ENCODE measurements at regions not wholly inside any gene's neighbourhood (a gene's known extent, or its start where the extent isn't known, plus 50 kb on each side); places are given as distances from the start of the nearest gene placed in this dataset.

- DNase-seq: no peak
- intact Hi-C loops (cut with DNase I): no loop called here
Observed at GRCh38 chr13:87120476-87120875, 550.7 kb upstream of the SLITRK5 start.

GRCh38 chr13:87122551-87122950, 548.6 kb upstream of the SLITRK5 start:
- intact Hi-C loops (cut with DNase I): no loop called here
- H3K9me3 ChIP-seq: no peaks in the 10 kb centered on the region
- H3K27me3 ChIP-seq: no peaks in the 10 kb centered on the region
- H3K4me1 ChIP-seq: no peaks in the 10 kb centered on the region
- no peak overlapping the region for H3K27ac ChIP-seq
- no peak for DNase-seq
- no peak for TF ChIP-seq POLR2A (IDR thresholded peaks at IDR 0.05)
- no peak overlapping the region for H3K4me3 ChIP-seq
- H3K36me3 ChIP-seq: no peaks in the 10 kb centered on the region

More at GRCh38 chr13:87120476-87120875, 550.7 kb upstream of the SLITRK5 start:
- Histone ChIP-seq H3K36me3 (no peaks in the 10 kb centered on the region), H3K4me1 (no peaks in the 10 kb centered on the region), H3K27ac (no peak overlapping the region), H3K9me3 (no peaks in the 10 kb centered on the region), H3K27me3 (no peaks in the 10 kb centered on the region), H3K4me3 (no peak overlapping the region)
- WGBS, 2 donors: 50 to 58% methylated on average over 2 of the region's 2 CpGs
- TF ChIP-seq POLR2A (IDR thresholded peaks at IDR 0.05) (no peak), CTCF (IDR thresholded peaks at IDR 0.05) (no peak), EP300 (IDR thresholded peaks at IDR 0.05) (no peak), POLR2AphosphoS5 (IDR thresholded peaks at IDR 0.05) (no peak)

GRCh38 chr13:87123987-87124784, 547.0 kb upstream of the SLITRK5 start:
- DNase-seq: no peak
- intact Hi-C loops (cut with DNase I): no loop called here
- Histone ChIP-seq H3K27ac (no peak overlapping the region), H3K27me3 (no peaks in the 10 kb centered on the region), H3K9me3 (no peaks in the 10 kb centered on the region), H3K4me3 (no peak overlapping the region), H3K4me1 (no peaks in the 10 kb centered on the region), H3K36me3 (no peaks in the 10 kb centered on the region)
- TF ChIP-seq EP300 (IDR thresholded peaks at IDR 0.05): no peak
- 42 to 57% methylated on average over 10 of the region's 10 CpGs for WGBS, 2 donors

GRCh38 chr13:87124785-87125074, 546.4 kb upstream of the SLITRK5 start:
- intact Hi-C loops (cut with DNase I): no loop called here
- H3K36me3 ChIP-seq: no peaks in the 10 kb centered on the region
- H3K9me3 ChIP-seq: no peaks in the 10 kb centered on the region
- no peaks in the 10 kb centered on the region for H3K4me1 ChIP-seq
- DNase-seq: no peak
- no peaks in the 10 kb centered on the region for H3K27me3 ChIP-seq
- TF ChIP-seq CTCF (IDR thresholded peaks at IDR 0.05) (no peak), EP300 (IDR thresholded peaks at IDR 0.05) (no peak), POLR2A (IDR thresholded peaks at IDR 0.05) (no peak), POLR2AphosphoS5 (IDR thresholded peaks at IDR 0.05) (no peak)
- H3K27ac ChIP-seq: no peak overlapping the region
- H3K4me3 ChIP-seq: no peak overlapping the region
- WGBS, 2 donors: 86 to 89% methylated on average over 4 of the region's 4 CpGs

- Histone ChIP-seq H3K4me1 (no peaks in the 10 kb centered on the region), H3K27me3 (no peaks in the 10 kb centered on the region), H3K4me3 (no peak overlapping the region), H3K27ac (no peak overlapping the region), H3K9me3 (no peaks in the 10 kb centered on the region), H3K36me3 (no peaks in the 10 kb centered on the region)
- intact Hi-C loops (cut with DNase I): no loop called here
- TF ChIP-seq POLR2A (IDR thresholded peaks at IDR 0.05) (no peak), CTCF (IDR thresholded peaks at IDR 0.05) (no peak), POLR2AphosphoS5 (IDR thresholded peaks at IDR 0.05) (no peak), EP300 (IDR thresholded peaks at IDR 0.05) (no peak)
- DNase-seq: no peak
Observed at GRCh38 chr13:87128036-87128435, 543.1 kb upstream of the SLITRK5 start.

- H3K27me3 ChIP-seq: no peaks in the 10 kb centered on the region
- 76% methylated on average over 2 of the region's 2 CpGs for WGBS, 2 donors
- H3K4me3 ChIP-seq: no peak overlapping the region
- no peaks in the 10 kb centered on the region for H3K9me3 ChIP-seq
- DNase-seq: no peak
- H3K36me3 ChIP-seq: no peaks in the 10 kb centered on the region
- H3K4me1 ChIP-seq: no peaks in the 10 kb centered on the region
- TF ChIP-seq EP300 (IDR thresholded peaks at IDR 0.05) (no peak), POLR2AphosphoS5 (IDR thresholded peaks at IDR 0.05) (no peak), CTCF (IDR thresholded peaks at IDR 0.05) (no peak), POLR2A (IDR thresholded peaks at IDR 0.05) (no peak)
- no peak overlapping the region for H3K27ac ChIP-seq
- intact Hi-C loops (cut with DNase I): no loop called here
Observed at GRCh38 chr13:87128491-87128890, 542.7 kb upstream of the SLITRK5 start.

Data from sigmoid colon (tissue), 6 donors.